Stimulated activated naive CD8-positive, alpha-beta T cell treated with anti-CD3 and anti-CD28 coated beads, Interleukin-15, amount 100 ng/mL, for 72 hours (primary cell): ENCODE measurements at regions not wholly inside any gene's neighbourhood (a gene's known extent, or its start where the extent isn't known, plus 50 kb on each side); places are given as distances from the start of the nearest gene placed in this dataset.

ENCODE experiments used
- ATAC-seq: fragments of 150-1000 bp; cut with Tn5 transposase; 2 replicates; pipeline ENCODE4 v1.10.0; 2021; ENCODE audit warnings: mild to moderate bottlenecking, moderate library complexity
- DNase-seq, 2 donors: peaks; one replicate each; pipeline ENCODE4 v3.0.0; 2021 to 2022
- H3K27ac Mint-ChIP-seq, 2 donors: one replicate each; pipeline ENCODE4 v1.8.0; 2022; ENCODE audit warnings: mild to moderate bottlenecking in 2 of 2, mixed read lengths in 2 of 2, moderate library complexity in 2 of 2
- H3K27me3 Mint-ChIP-seq: one replicate; pipeline ENCODE4 v1.8.0; 2022; ENCODE audit warnings: mixed read lengths
- H3K4me1 Mint-ChIP-seq: one replicate; pipeline ENCODE4 v1.8.0; 2022; ENCODE audit warnings: mild to moderate bottlenecking, mixed read lengths
- H3K4me3 Mint-ChIP-seq, 2 donors: one replicate each; pipeline ENCODE4 v1.8.0; 2022; ENCODE audit warnings: mild to moderate bottlenecking in 2 of 2, mixed read lengths in 2 of 2, moderate library complexity in 1 of 2
- H3K9me3 Mint-ChIP-seq, 2 donors: one replicate each; pipeline ENCODE4 v1.8.0; 2022; ENCODE audit warnings: mixed read lengths in 2 of 2

DNA sequence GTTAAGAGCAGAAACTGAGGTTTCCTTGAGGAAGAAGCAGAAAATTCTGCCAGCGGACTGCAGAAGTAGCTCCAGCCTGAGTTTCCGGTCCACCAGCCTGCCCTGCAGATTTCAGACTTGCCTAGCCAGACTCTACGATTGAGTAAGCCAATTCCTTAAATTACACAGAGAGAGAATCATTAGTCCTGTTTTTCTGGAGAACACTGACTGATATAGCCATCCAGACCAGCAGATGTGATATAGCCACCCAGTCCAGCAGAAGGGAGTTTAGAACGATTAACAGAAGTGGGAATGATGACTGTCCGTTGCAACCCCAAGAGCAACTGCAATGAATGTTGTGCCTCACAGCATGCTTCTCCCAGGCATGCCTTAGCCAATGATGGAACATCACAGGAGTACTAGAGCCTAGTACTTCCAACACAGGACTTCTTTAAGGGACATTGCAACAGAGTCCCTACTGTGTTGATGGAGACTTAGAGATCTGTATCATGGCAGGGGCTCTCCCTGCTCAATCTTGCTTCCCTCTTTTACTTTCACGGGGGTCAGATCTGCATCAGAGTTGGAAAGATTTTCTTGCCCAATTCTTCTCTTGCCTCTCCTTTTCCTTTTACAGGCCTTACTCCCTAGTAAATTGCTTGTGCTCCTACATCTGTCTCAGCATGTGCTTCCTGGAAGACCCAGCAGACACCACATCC, 264.6 kb upstream of the CLNK start:
- Mint-ChIP-seq H3K4me3 (no peak overlapping the region), H3K4me1 (peaks cover 12% of the 10 kb centered on the region), H3K9me3 (peaks cover 0 to 4% of the 10 kb centered on the region in 2 donors), H3K27me3 (peaks cover 8% of the 10 kb centered on the region), H3K27ac (no peak overlapping the region)
- ATAC-seq (no peak), DNase-seq (no peak)

GRCh38 chr4:10947898-10948297, 263.3 kb upstream of the CLNK start:
- H3K4me3 Mint-ChIP-seq: no peak overlapping the region
- peaks cover 0 to 4% of the 10 kb centered on the region in 2 donors for H3K9me3 Mint-ChIP-seq
- peaks cover under 1% of the 10 kb centered on the region for H3K27me3 Mint-ChIP-seq
- no peaks in the 10 kb centered on the region for H3K4me1 Mint-ChIP-seq
- no peak overlapping the region for H3K27ac Mint-ChIP-seq
- ATAC-seq (no peak), DNase-seq (no peak)

DNA sequence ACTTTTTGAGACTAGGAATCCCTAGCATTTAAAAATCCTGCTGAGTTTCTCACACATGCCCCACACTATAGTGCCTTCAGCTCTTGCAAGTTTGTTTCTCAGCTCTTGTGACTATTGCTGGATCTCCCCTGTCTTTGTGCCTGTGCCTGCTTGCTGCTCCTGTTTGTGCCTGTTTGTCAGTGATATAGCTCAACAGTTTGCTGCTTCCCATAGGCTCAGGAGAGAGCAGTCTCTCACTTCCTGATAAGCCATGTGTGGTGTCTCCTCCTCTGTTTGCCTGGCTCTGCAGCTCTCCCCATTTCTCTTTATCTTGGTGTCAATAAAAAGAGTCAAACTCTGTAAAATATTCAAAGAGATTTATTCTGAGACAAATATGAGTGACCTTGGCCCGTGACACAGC, 259.8 kb upstream of the CLNK start:
- Mint-ChIP-seq H3K9me3 (peaks cover 16 to 18% of the 10 kb centered on the region in 2 donors), H3K4me3 (no peak overlapping the region), H3K4me1 (no peaks in the 10 kb centered on the region), H3K27me3 (no peaks in the 10 kb centered on the region), H3K27ac (peak overlapping the region in 1 of 2 donors; percentile 53)
- ATAC-seq: no peak
- DNase-seq: no peak

GRCh38 chr4:10942156-10942555, 257.6 kb upstream of the CLNK start:
- no peak for DNase-seq

GRCh38 chr4:10929818-10930217, 245.2 kb upstream of the CLNK start:
- H3K27me3 Mint-ChIP-seq: no peaks in the 10 kb centered on the region
- no peak overlapping the region for H3K27ac Mint-ChIP-seq
- no peak for ATAC-seq
- no peak for DNase-seq
- peaks cover 5 to 7% of the 10 kb centered on the region in 2 donors for H3K9me3 Mint-ChIP-seq
- H3K4me1 Mint-ChIP-seq: no peaks in the 10 kb centered on the region
- no peak overlapping the region for H3K4me3 Mint-ChIP-seq

More at GRCh38 chr4:10942156-10942555, 257.6 kb upstream of the CLNK start:
- Mint-ChIP-seq H3K27ac (no peak overlapping the region), H3K9me3 (peaks cover 18 to 22% of the 10 kb centered on the region in 2 donors), H3K4me3 (no peak overlapping the region), H3K27me3 (no peaks in the 10 kb centered on the region), H3K4me1 (no peaks in the 10 kb centered on the region)
- no peak for ATAC-seq

GRCh38 chr4:10925996-10926395, 241.4 kb upstream of the CLNK start:
- ATAC-seq (no peak), DNase-seq (no peak)
- no peak overlapping the region for H3K27ac Mint-ChIP-seq
- H3K27me3 Mint-ChIP-seq: no peaks in the 10 kb centered on the region
- no peak overlapping the region for H3K4me3 Mint-ChIP-seq
- peaks cover 0 to 5% of the 10 kb centered on the region in 2 donors for H3K9me3 Mint-ChIP-seq
- no peaks in the 10 kb centered on the region for H3K4me1 Mint-ChIP-seq

DNA sequence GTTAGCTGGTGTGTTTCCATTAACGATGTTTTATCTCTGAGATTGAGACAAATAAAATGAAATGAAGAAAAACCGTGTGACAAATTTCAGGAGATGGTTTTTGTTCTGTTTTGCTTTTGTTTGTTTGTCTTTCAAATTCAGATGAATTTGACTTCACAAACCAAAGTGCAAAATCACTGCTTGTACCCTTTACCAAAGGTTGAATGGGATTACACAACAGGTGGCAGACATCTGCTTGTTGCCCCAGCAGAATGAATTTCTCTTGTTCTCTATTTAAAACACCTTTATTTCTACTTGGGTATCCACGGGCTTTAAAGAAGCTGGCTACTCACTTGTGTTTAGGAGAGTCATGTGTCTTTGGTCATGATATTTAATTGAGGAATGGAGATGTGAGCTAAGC, 239.7 kb upstream of the CLNK start:
- ATAC-seq (no peak), DNase-seq (no peak)
- Mint-ChIP-seq H3K27ac (no peak overlapping the region), H3K4me1 (no peaks in the 10 kb centered on the region), H3K9me3 (no peaks in the 10 kb centered on the region), H3K4me3 (no peak overlapping the region), H3K27me3 (peaks cover 5% of the 10 kb centered on the region)

DNA sequence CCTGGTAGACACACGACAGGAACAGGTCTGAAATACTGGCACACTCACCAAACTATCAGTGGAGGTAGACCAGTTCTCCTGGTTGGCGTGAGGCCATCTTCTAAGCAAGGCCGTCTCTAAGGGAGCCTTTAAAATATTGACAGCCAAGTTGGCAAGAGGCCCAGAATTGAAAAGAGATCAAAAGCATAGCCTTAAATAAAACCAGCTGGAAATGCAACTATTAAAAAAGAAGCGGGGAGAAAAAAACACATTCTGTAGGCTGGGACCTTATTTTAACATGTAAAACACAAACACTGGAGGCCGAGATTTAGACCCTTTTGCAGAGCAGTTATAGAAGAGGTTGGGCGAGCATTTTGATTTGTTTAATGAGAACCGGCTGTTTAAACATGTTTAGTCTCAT, 233.0 kb upstream of the CLNK start:
- Mint-ChIP-seq H3K27me3 (peaks cover 5% of the 10 kb centered on the region), H3K4me3 (no peak overlapping the region), H3K4me1 (no peaks in the 10 kb centered on the region), H3K27ac (no peak overlapping the region), H3K9me3 (no peaks in the 10 kb centered on the region)
- no peak for ATAC-seq
- DNase-seq: no peak

- H3K4me3 Mint-ChIP-seq: no peak overlapping the region
- H3K4me1 Mint-ChIP-seq: peaks cover 7% of the 10 kb centered on the region
- H3K9me3 Mint-ChIP-seq: no peaks in the 10 kb centered on the region
- no peak for DNase-seq
- H3K27me3 Mint-ChIP-seq: peaks cover 18% of the 10 kb centered on the region
- no peak for ATAC-seq
- H3K27ac Mint-ChIP-seq: no peak overlapping the region
Observed at GRCh38 chr4:10898072-10898471, 213.5 kb upstream of the CLNK start.

DNA sequence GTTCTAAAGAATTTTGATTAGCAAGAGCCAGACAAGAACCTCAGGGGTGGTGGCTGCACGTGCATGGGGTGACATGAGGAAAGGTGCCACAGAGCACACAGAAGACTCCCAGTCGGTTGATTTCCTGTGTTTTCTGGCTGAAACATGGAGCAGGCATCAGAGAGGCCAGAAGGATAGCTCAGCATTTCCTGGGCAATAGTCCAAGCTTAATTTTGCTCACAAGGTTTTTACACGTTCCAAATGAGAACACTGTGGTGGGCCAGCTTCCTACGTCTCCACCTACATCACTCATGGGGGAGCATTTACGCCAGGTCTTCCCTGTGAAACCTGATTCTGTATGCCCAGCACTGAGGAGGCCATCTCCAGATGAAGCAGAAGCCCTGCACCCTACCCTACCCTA, 212.5 kb upstream of the CLNK start:
- ATAC-seq (no peak), DNase-seq (no peak)
- H3K4me3 Mint-ChIP-seq: no peak overlapping the region
- peaks cover 7% of the 10 kb centered on the region for H3K4me1 Mint-ChIP-seq
- no peak overlapping the region for H3K27ac Mint-ChIP-seq
- no peaks in the 10 kb centered on the region for H3K9me3 Mint-ChIP-seq
- peaks cover 10% of the 10 kb centered on the region for H3K27me3 Mint-ChIP-seq

DNA sequence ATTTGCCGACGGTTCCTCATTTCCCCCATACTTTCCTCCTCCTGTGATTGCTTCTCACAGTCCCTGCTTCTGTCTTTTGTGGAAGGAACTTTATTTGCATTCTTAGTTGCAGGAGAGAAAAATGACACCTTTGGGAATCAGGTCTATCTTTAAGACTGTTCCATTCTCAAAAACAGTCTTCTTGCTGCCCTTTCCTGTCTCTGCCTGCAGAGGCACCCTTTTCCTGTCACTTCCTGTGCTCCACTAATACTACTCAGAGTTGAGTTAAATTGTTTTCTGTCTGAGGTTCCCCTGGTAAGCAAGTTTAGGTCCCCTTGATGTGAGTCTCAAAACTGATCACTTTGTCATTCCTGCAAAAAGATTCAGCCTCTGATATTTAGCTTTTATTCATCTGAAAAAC, 208.8 kb upstream of the CLNK start:
- H3K9me3 Mint-ChIP-seq: no peaks in the 10 kb centered on the region
- no peak overlapping the region for H3K27ac Mint-ChIP-seq
- H3K27me3 Mint-ChIP-seq: peaks cover 9% of the 10 kb centered on the region
- ATAC-seq (no peak), DNase-seq (no peak)
- H3K4me3 Mint-ChIP-seq: no peak overlapping the region
- H3K4me1 Mint-ChIP-seq: peaks cover 7% of the 10 kb centered on the region

DNA sequence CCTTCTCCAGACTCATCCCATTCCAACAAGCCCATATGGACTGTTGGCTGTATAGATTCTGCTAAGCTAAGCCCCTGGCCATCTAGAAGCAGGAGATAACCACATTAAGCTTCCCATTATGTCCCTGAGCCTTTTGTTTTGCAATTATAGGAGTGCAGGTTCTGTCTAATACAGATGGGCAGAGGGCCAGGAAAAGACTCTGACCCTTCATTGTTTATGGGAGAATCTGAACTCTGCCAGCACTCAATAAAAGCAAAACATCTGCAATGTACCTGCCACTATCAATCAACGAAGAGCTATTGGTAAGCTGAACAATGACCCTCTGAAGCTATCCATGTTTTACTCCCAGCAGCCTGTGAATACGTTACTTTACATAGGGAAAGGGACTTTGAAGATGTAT, 207.3 kb upstream of the CLNK start:
- H3K4me1 Mint-ChIP-seq: peaks cover 7% of the 10 kb centered on the region
- H3K9me3 Mint-ChIP-seq: no peaks in the 10 kb centered on the region
- DNase-seq: no peak
- H3K4me3 Mint-ChIP-seq: no peak overlapping the region
- no peak for ATAC-seq
- H3K27ac Mint-ChIP-seq: no peak overlapping the region
- peaks cover 9% of the 10 kb centered on the region for H3K27me3 Mint-ChIP-seq

DNA sequence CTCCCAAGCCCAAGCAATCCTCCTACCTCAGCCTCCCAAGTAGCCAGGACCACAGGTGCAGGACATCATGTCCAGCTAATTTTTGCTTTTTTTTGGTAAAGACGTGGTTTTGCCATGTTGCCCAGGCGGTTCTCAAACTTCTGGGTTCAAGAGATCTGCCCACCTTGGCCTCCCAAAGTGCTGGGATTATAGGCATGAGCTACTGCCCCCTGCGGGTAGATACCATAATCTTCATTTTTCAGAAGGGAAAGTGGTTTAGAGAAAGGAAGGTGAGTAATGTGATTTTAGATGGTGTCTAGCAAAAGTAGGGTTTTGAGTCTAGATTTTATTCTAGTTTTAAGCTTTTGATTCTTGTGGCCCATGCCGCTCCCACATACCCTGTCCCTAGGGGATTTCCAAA, 205.3 kb upstream of the CLNK start:
- Mint-ChIP-seq H3K4me1 (peaks cover 7% of the 10 kb centered on the region), H3K27ac (no peak overlapping the region), H3K4me3 (no peak overlapping the region), H3K9me3 (no peaks in the 10 kb centered on the region), H3K27me3 (peaks cover 9% of the 10 kb centered on the region)
- no peak for ATAC-seq
- DNase-seq: no peak

DNA sequence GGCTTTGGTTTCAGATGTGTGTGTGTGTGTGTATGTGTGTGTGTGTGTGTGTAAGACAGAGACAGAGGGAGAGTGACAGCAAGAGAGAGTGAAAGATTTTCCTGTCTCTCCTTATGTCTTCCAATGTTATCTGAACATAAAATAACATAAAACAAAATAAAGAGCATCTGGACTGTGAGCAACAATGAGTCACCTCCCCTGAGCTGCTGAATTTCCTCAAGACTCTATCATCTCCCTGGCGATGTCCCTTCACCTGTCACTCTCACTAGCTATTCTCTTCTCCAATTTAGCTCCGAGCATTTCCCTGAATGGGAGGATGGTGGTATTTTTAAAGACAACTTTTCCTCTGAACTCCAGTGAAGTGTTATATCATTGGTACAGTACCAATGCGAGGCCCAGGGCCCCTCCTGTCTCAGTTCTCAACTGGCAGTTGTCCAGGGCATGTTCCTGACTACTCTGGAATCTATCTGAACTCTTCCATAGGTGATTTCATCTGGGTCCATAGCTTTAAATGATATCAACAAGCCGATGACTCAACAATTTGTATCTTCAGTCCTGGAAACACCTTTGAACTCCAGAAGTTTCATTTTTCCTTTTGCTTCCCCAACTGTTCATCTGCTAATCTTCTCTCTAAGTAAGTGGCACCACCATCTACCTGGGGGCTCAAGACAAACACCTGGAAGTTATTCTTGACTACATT, 195.0 kb upstream of the CLNK start:
- DNase-seq (no peak), ATAC-seq (no peak)
- Mint-ChIP-seq H3K4me1 (no peaks in the 10 kb centered on the region), H3K27ac (no peak overlapping the region), H3K4me3 (no peak overlapping the region), H3K27me3 (no peaks in the 10 kb centered on the region), H3K9me3 (no peaks in the 10 kb centered on the region)

DNA sequence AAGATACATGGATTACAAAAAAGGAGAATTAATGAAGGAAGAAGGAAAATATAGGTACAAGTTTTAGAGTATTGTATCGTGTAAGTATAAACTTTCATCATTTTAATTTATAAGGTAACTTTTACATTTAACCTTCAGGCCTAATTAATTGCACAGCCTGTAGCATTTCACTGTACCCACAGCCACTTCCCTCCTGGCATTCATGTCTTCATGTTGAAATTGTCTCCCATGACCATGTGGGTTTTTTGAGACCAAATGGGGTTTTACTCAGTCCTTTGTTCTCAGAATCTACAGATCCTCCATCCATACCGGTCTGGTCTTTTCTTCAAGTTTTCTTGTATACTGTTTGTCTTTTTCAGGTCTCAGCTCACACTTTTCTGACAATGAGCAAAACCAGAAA, 194.3 kb upstream of the CLNK start:
- ATAC-seq (no peak), DNase-seq (no peak)
- Mint-ChIP-seq H3K9me3 (no peaks in the 10 kb centered on the region), H3K4me1 (no peaks in the 10 kb centered on the region), H3K27ac (no peak overlapping the region), H3K4me3 (no peak overlapping the region), H3K27me3 (no peaks in the 10 kb centered on the region)

GRCh38 chr4:10877076-10877475, 192.5 kb upstream of the CLNK start:
- DNase-seq: no peak
- no peak overlapping the region for H3K4me3 Mint-ChIP-seq
- H3K27ac Mint-ChIP-seq: no peak overlapping the region
- no peak for ATAC-seq
- H3K9me3 Mint-ChIP-seq: no peaks in the 10 kb centered on the region
- no peaks in the 10 kb centered on the region for H3K27me3 Mint-ChIP-seq
- no peaks in the 10 kb centered on the region for H3K4me1 Mint-ChIP-seq
